ENCODE measurements at regions not wholly inside any gene's neighbourhood (a gene's known extent, or its start where the extent isn't known, plus 50 kb on each side); places are given as distances from the start of the nearest gene placed in this dataset.
"Not testable (repeated sequence)": the region's sequence is repeated elsewhere in the genome, so short reads cannot be mapped to it uniquely, and the experiment has no call there.

- Histone ChIP-seq H3K27ac (ENCODE audit: poor library complexity, severe bottlenecking) (no peak overlapping the region), H3K36me3 (ENCODE audit: low read depth) (no peaks in the 10 kb centered on the region), H3K4me3 (ENCODE audit: severe bottlenecking) (no peak overlapping the region), H3K27me3 (ENCODE audit: insufficient read depth, poor library complexity, severe bottlenecking) (no peaks in the 10 kb centered on the region), H3K9me3 (ENCODE audit: severe bottlenecking) (no peaks in the 10 kb centered on the region), H3K4me1 (ENCODE audit: insufficient read depth, poor library complexity, severe bottlenecking) (no peaks in the 10 kb centered on the region)
- TF ChIP-seq CTCF (IDR thresholded peaks at IDR 0.05; ENCODE audit: poor library complexity, severe bottlenecking), result no peak
- DNase-seq (ENCODE audit: low spot score) (no peak), ATAC-seq (ENCODE audit: low read depth) (no peak)
Measured at GRCh38 chr7:115208710-115209560, 287.0 kb downstream of the MDFIC start.

- H3K27me3 ChIP-seq (ENCODE audit: insufficient read depth, poor library complexity, severe bottlenecking); ATAC-seq (ENCODE audit: low read depth); H3K9me3 ChIP-seq (ENCODE audit: severe bottlenecking); DNase-seq (ENCODE audit: low spot score); H3K4me1 ChIP-seq (ENCODE audit: insufficient read depth, poor library complexity, severe bottlenecking); H3K4me3 ChIP-seq (ENCODE audit: severe bottlenecking); H3K27ac ChIP-seq (ENCODE audit: poor library complexity, severe bottlenecking); H3K36me3 ChIP-seq (ENCODE audit: low read depth): not testable (repeated sequence)
Measured at GRCh38 chr7:115206374-115206773, 284.5 kb downstream of the MDFIC start.

- no peak for TF ChIP-seq CTCF (IDR thresholded peaks at IDR 0.05; ENCODE audit: poor library complexity, severe bottlenecking)
- ATAC-seq (ENCODE audit: low read depth), result no peak
- Histone ChIP-seq H3K27ac (ENCODE audit: poor library complexity, severe bottlenecking) (no peak overlapping the region), H3K4me1 (ENCODE audit: insufficient read depth, poor library complexity, severe bottlenecking) (no peaks in the 10 kb centered on the region), H3K36me3 (ENCODE audit: low read depth) (no peaks in the 10 kb centered on the region), H3K27me3 (ENCODE audit: insufficient read depth, poor library complexity, severe bottlenecking) (no peaks in the 10 kb centered on the region), H3K4me3 (ENCODE audit: severe bottlenecking) (no peak overlapping the region), H3K9me3 (ENCODE audit: severe bottlenecking) (no peaks in the 10 kb centered on the region)
- DNase-seq (ENCODE audit: low spot score), result no peak
Measured at GRCh38 chr7:115198143-115198542, 276.2 kb downstream of the MDFIC start.

GRCh38 chr7:115195208-115195607 lies 273.3 kb downstream of the MDFIC start:
- Histone ChIP-seq H3K4me1 (ENCODE audit: insufficient read depth, poor library complexity, severe bottlenecking) (no peaks in the 10 kb centered on the region), H3K9me3 (ENCODE audit: severe bottlenecking) (no peaks in the 10 kb centered on the region), H3K36me3 (ENCODE audit: low read depth) (no peaks in the 10 kb centered on the region), H3K27me3 (ENCODE audit: insufficient read depth, poor library complexity, severe bottlenecking) (no peaks in the 10 kb centered on the region), H3K27ac (ENCODE audit: poor library complexity, severe bottlenecking) (no peak overlapping the region), H3K4me3 (ENCODE audit: severe bottlenecking) (no peak overlapping the region)
- DNase-seq (ENCODE audit: low spot score) (no peak), ATAC-seq (ENCODE audit: low read depth) (no peak)
- no peak for TF ChIP-seq CTCF (IDR thresholded peaks at IDR 0.05; ENCODE audit: poor library complexity, severe bottlenecking)

- H3K4me1 ChIP-seq (ENCODE audit: insufficient read depth, poor library complexity, severe bottlenecking), result no peaks in the 10 kb centered on the region
- no peak for TF ChIP-seq CTCF (IDR thresholded peaks at IDR 0.05; ENCODE audit: poor library complexity, severe bottlenecking)
- ATAC-seq (ENCODE audit: low read depth), result no peak
- no peaks in the 10 kb centered on the region for H3K36me3 ChIP-seq (ENCODE audit: low read depth)
- H3K4me3 ChIP-seq (ENCODE audit: severe bottlenecking), result no peak overlapping the region
- no peaks in the 10 kb centered on the region for H3K9me3 ChIP-seq (ENCODE audit: severe bottlenecking)
- no peak overlapping the region for H3K27ac ChIP-seq (ENCODE audit: poor library complexity, severe bottlenecking)
- no peaks in the 10 kb centered on the region for H3K27me3 ChIP-seq (ENCODE audit: insufficient read depth, poor library complexity, severe bottlenecking)
- no peak for DNase-seq (ENCODE audit: low spot score)
Measured at GRCh38 chr7:115191526-115191925, 269.6 kb downstream of the MDFIC start.

All from RWPE2 (cell line).